H7 (cell line): ENCODE measurements at regions not wholly inside any gene's neighbourhood (a gene's known extent, or its start where the extent isn't known, plus 50 kb on each side); places are given as distances from the start of the nearest gene placed in this dataset.
A peak's percentile ranks its signal among the peaks of the same experiment; 100 is the strongest.

Source experiments
- DNase-seq: peaks from one replicate; pipeline ENCODE4 v3.0.0; 2012
- H3K27me3 ChIP-seq: 2 replicates; pipeline ENCODE4 v1.6.0; 2011; ENCODE audit warnings: mild to moderate bottlenecking, low read length; ENCODE audit not compliant: control insufficient read depth, insufficient read depth
- H3K36me3 ChIP-seq: replicated peaks from 2 replicates; pipeline ENCODE4 v1.5.1; 2011; ENCODE audit warnings: low read length; ENCODE audit not compliant: control insufficient read depth, insufficient read depth
- H3K4me3 ChIP-seq: 2 replicates; pipeline ENCODE4 v1.5.1; 2011; ENCODE audit warnings: low read depth, mild to moderate bottlenecking, control low read depth, low read length, moderate library complexity; ENCODE audit not compliant: insufficient read depth

DNA sequence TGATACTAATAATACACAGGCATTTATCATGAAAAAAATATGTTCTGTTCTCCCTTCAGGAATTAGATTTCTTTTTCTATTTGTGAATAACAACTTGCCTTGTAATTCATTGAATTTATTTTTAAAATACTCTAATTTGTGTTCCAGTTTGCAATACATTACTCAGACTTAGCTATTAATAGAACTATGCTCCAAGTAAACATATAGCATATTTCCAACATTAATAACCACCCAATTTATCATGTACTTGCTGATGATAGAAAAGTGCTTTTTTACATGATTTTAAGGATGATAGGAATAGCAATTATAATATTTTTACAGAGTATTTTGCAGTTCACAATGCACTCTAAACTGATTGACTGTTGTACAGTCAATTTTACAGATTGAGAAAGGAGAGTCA lies 338.8 kb upstream of the SEMA3D start:
- Histone ChIP-seq H3K27me3 (no peaks in the 10 kb centered on the region), H3K4me3 (no peak overlapping the region), H3K36me3 (no peaks in the 10 kb centered on the region)
- no peak for DNase-seq

DNA sequence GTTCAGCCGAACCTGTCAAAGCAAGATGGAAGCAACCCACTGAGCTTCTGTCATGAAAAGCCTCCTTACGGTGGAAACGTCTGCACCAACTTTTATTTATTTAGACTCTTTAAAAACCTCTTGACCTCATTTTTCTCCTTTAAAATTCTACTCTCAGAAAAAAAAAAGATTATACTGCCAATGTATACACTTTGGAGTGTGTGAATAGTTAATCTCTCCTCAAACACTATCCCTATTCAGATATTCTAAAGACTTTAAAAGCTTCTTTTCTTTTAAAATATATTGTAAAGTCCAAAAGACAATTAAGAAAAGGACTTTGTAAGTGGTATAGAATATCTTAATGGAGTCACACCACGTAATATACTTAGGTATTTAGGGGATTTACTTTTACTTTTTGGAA lies 335.2 kb upstream of the SEMA3D start:
- Histone ChIP-seq H3K36me3 (no peaks in the 10 kb centered on the region), H3K4me3 (no peak overlapping the region), H3K27me3 (no peaks in the 10 kb centered on the region)
- DNase-seq, result peak; percentile 6

DNA sequence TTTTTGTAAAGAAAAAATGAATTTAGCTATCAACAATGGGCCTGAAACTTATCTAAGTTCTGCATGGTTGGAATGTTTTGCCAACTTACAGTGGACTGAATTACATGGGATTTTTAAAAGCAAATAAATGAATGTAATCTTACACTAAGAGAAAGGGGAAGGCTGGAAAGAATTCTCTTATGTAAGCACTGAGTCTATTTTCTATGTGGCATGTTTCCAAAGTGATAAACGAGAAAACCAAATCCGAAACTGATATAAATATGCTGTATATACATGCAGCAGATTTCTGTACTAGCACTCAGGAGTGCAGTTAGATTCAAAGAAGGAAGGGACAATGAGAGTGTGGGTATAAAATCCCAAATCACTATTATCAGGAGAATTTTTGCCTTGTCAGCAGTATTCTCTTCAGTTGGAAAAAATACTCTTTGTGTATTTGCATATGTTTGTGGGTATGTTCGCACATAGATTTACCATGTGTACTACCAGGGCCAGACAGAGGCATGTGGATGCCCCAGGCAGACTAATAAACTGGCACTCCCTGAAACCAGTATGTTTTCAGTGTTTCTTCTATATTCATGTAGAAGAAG lies 334.3 kb upstream of the SEMA3D start:
- H3K27me3 ChIP-seq, result no peaks in the 10 kb centered on the region
- no peak for DNase-seq
- no peaks in the 10 kb centered on the region for H3K36me3 ChIP-seq
- H3K4me3 ChIP-seq, result no peak overlapping the region

DNA sequence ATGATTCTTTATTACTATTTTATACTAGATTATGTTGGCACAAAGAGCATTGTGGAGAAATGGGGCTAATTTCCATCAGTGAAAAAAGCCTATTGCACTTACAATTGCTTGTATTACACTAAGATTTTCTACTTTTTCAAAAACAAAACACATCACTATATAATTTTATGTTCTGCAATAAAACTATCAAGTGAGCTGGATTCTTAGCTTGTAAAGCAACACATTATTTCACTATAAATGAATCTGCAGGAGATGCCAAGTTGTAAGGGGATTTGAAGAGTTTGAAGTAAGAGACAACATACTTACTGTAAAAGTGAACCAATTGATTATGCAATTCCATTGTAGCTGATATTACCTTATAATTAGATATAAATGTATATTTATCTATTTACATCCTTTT lies 333.3 kb upstream of the SEMA3D start:
- no peak for DNase-seq
- Histone ChIP-seq H3K4me3 (no peak overlapping the region), H3K27me3 (no peaks in the 10 kb centered on the region), H3K36me3 (no peaks in the 10 kb centered on the region)

DNA sequence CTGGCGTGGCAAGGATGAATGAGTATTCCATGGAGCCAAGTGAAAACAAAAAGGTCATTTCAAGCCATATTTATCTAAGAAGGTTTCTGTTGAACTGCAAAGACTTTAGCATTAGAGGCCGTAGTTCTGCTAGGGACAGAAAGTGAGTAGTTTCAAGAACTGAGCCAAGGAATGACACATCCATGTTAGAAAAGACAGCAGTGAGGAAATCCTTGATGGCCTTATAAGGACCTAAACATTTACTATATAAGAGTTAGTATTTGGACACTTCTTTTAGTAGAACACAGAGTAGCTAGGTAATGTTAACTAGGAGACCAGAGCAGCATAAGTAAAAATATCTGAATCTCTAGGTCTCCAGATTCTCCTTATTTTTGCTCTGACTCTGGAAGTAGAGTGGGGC lies 329.8 kb upstream of the SEMA3D start:
- no peaks in the 10 kb centered on the region for H3K36me3 ChIP-seq
- no peak for DNase-seq
- H3K27me3 ChIP-seq, result no peaks in the 10 kb centered on the region
- no peak overlapping the region for H3K4me3 ChIP-seq

DNA sequence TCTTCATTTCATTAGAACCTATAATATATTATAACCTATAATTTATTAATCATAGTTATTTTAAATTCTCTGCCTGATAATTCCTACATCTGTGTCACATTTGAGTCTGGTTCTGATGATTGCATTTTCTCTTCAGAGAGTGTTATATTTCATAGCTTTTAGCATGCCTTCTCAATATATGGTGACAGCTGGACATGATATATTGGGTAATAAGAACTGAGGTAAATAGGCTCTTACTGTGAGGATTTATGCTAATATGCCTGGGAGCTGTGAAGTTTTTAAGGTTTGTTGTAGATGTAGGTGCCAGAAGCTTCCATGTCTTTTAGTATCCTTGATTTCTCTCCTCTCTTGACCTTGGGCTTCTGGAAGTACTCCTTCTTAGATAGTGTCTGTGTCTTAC lies 325.9 kb upstream of the SEMA3D start:
- no peaks in the 10 kb centered on the region for H3K36me3 ChIP-seq

DNA sequence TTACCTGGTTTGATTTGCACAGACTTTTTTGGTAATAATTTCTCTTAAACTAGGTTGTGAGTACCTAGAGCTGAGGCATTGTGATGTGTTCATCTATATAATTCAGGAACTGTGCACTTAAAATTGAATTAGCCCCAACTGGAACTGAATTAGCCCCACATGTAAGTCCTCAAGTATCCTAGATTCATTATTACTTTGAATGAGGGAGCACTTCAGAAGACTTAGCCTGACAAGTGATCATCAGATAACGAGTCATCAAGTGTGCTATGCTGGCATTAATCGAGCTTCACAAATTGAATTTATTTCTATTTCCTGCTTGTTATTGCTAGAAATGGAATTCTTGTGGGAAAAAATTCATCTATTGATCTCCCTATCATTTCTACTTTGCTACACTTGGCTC lies 323.4 kb upstream of the SEMA3D start:
- H3K4me3 ChIP-seq, result no peak overlapping the region
- no peaks in the 10 kb centered on the region for H3K36me3 ChIP-seq
- no peaks in the 10 kb centered on the region for H3K27me3 ChIP-seq
- no peak for DNase-seq

More for the DNA sequence above, 325.9 kb upstream of the SEMA3D start:
- Histone ChIP-seq H3K4me3 (no peak overlapping the region), H3K27me3 (no peaks in the 10 kb centered on the region)
- DNase-seq, result no peak

DNA sequence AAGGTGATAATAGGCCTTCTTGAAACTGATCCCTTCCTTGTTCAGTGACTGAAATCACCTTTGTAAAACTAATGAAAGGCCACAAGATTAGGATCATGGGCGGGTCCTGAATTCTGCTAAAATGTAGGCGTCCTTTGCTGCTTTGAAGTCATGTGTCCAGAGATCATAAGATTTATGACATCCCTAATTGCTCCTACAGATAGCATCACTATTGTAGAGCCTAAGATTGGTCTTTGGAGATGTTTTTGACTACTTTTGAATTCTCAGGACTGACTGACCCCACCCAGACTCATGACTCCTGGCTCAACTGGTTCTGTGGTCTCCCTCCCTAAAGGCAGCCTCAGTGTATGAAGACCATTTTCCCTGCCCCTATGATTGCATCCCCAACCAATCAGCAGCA lies 322.6 kb upstream of the SEMA3D start:
- no peaks in the 10 kb centered on the region for H3K36me3 ChIP-seq
- no peak for DNase-seq
- H3K27me3 ChIP-seq, result no peaks in the 10 kb centered on the region
- H3K4me3 ChIP-seq, result no peak overlapping the region

DNA sequence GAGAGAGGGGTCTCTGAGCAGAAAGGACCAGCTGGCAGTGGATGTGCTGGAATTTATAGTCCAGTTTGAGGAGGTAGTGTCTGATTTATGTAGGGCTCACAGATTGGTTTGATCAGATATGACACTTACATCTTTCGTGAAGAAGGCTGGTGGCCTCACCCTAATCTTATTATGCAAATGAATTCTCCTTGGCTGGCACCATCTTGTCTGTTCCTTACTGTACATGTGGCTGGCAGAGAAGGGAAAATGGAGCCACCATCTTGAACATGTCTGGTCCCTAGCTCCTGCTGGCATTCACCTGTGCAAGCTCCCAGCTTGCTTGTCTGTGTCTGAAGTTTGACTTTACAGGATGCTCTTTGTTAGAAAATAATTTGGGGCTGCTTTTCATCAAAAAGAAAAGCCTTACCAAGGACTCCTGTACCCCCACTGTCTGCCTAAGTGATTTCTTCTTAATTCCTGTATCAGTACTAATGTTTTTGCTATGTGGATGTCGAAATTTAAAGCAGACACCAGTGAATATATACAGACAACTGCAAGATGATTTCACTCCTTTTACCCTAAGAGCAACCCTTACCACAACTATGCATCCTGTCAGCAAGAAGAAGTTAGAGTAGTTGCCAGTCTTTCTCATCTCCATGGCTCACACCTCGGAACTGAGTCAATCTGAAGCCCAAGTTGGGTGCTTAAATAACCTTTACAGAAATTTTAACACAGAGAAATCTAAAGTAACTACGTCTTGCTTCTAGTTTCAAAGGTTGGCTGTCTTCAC lies 322.0 kb upstream of the SEMA3D start:
- Histone ChIP-seq H3K4me3 (no peak overlapping the region), H3K36me3 (no peaks in the 10 kb centered on the region), H3K27me3 (no peaks in the 10 kb centered on the region)
- DNase-seq, result no peak

DNA sequence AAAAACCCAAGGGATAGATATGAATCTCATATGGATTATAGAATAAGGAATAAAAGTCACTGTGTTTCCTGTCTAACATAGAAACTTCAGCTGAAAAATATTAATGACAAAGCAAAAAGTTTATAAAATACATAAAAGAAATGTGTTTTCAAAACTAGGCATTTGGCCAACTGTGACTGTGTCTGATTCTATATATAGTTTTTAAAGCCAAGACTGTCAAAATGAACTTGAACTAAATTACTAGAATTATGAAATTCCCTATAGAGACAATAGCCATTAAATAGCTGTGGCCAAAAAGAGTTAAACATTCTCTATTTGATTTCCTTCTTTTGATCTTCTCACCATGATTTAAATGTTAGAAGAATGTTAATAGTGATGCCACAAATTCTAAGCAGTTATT lies 311.2 kb upstream of the SEMA3D start:
- Histone ChIP-seq H3K27me3 (no peaks in the 10 kb centered on the region), H3K4me3 (no peak overlapping the region), H3K36me3 (no peaks in the 10 kb centered on the region)
- DNase-seq, result no peak

DNA sequence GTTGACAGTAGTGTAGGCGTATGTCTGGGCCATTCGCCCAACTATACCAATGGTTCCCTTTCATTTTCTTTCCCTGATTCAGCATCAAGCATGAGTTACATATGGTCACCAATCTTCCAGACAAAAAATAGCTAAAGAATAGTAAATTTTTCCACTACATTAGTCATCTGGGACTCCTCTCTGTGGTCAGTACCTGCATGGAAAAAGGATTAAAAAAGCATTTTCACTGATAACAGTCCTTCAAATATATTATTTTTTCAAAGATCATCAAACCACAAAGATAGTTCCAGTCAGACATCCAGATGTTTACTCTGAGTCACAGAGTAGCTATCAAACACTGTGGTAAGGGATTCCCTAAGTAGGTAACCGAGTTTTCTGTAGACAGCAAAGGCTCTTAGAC lies 302.6 kb upstream of the SEMA3D start:
- H3K27me3 ChIP-seq, result no peaks in the 10 kb centered on the region
- no peaks in the 10 kb centered on the region for H3K36me3 ChIP-seq
- H3K4me3 ChIP-seq, result no peak overlapping the region
- DNase-seq, result no peak

DNA sequence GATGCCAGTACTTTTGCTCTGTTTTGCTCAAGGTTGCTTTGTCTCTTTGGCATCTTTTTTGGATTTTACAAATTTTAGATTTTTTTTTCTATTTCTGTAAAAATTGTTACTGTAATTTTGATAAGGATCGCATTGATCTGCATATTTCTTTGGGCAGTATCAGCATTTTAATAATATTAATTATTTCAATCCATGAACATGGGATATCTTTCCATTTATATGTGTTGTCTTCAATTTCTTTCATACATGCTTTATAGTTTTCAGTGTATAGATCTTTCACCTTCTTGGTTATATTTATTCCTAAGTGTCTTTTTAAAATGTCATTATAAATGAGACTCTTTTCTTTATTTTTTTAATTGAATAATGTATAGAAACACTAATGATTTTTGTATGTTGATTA lies 301.6 kb upstream of the SEMA3D start:
- Histone ChIP-seq H3K4me3 (no peak overlapping the region), H3K36me3 (no peaks in the 10 kb centered on the region), H3K27me3 (no peaks in the 10 kb centered on the region)
- DNase-seq, result no peak

DNA sequence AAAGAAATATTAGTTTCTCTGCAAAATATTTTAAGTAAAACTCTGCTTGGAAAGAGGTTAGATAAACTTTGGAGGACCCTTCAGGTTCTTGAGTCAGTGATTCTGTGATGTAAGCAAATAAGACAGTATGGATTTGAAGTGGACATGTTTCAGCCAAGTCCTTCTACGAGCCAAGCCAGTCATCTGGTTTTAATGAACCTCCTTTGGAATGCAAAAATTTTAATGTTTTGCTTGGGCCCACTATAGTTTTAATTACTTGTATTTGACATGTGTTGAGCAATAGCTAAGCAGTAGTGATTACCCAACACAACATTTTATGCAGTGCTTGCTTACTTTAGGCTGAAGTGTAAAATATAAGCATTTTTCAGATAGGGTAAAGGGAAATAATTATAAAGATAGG lies 296.3 kb upstream of the SEMA3D start:
- no peaks in the 10 kb centered on the region for H3K36me3 ChIP-seq
- no peak overlapping the region for H3K4me3 ChIP-seq
- H3K27me3 ChIP-seq, result no peaks in the 10 kb centered on the region
- no peak for DNase-seq

DNA sequence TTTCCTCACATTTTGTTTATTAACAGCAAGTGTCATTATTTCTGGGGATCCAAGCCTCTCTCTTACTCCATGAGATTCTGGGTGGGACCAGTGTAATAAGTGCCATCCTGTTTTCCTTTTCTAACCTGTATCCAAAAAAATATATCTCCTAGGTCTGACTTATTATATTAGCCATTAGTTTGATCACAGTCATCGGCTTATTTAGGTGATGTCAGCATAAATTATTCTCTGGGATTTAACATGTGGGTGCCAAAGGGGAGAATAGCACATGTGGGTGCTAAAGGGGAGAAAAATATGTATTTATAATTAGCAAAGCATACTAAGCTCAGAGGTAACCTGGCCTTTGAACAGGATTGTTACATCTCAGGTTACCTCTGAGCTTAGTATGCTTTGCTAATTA lies 293.8 kb upstream of the SEMA3D start:
- Histone ChIP-seq H3K4me3 (no peak overlapping the region), H3K27me3 (no peaks in the 10 kb centered on the region), H3K36me3 (no peaks in the 10 kb centered on the region)
- DNase-seq, result no peak

DNA sequence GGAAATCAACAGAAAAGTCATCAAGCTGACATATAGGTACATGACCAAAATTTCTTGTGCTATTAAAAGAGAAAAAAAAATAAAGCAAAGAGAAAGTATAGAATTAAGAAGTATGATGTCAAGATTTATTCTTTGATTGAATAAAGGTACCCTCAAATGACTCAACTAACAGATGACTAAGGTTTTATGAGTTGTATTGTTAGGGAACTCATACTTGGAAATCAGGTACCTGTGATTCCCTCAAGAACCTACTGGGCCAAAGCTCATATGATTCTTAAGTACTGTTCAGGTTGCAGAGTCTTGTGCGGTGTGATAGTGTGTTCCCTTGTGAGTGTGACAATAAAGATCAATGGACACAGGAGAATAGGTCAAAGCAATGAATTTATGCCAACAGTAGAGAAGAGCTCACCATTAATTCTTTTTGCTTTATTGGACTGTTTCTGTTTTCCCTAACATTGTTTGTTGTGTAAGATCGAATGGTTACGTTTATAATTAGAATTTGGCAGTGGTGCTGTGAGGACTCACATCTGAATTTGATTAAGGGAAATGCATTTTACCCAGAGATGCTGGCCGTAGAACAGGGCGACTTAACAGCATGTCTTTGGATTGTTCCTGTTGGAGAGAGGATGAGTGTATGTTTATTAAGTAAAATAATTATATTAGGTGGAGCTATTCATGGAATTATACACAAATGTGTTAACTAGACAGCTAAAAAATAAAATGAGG lies 293.2 kb upstream of the SEMA3D start:
- Histone ChIP-seq H3K27me3 (no peaks in the 10 kb centered on the region), H3K4me3 (no peak overlapping the region), H3K36me3 (no peaks in the 10 kb centered on the region)
- no peak for DNase-seq
